Raji (cell line): ENCODE measurements at regions not wholly inside any gene's neighbourhood (a gene's known extent, or its start where the extent isn't known, plus 50 kb on each side); places are given as distances from the start of the nearest gene placed in this dataset.

Source experiments
- POLR2A ChIP-seq: IDR thresholded peaks from 2 replicates; pipeline ENCODE4 v1.6.1; 2011; ENCODE audit warnings: low read depth, low read length, control low read depth; ENCODE audit not compliant: insufficient read depth

DNA sequence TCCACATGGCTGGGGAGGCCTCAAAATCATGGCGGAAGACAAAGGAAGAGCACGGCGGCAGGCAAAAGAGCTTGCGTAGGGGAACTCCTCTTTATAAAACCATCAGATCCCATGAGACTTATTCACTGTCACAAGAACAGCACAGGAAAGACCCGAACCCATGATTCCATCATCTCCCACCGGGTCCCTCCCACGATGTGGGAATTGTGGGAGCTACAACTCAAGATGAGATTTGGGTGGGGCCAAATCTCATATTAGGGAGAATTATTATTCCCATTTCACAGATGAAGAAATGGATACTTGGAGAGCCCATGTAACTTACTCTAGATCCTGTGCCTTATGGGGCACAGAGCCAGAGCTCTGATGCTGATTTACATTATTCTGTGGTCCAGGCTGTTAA lies 322.6 kb downstream of the PCNX1 start:
- TF ChIP-seq POLR2A, result no peak

- TF ChIP-seq POLR2A, result no peak
Measured at GRCh38 chr14:71230897-71231296, 323.6 kb downstream of the PCNX1 start.

GRCh38 chr14:71231521-71232393 lies 324.5 kb downstream of the PCNX1 start:
- TF ChIP-seq POLR2A, result no peak

- TF ChIP-seq POLR2A, result no peak
Measured at GRCh38 chr14:71232506-71232905, 325.2 kb downstream of the PCNX1 start.

DNA sequence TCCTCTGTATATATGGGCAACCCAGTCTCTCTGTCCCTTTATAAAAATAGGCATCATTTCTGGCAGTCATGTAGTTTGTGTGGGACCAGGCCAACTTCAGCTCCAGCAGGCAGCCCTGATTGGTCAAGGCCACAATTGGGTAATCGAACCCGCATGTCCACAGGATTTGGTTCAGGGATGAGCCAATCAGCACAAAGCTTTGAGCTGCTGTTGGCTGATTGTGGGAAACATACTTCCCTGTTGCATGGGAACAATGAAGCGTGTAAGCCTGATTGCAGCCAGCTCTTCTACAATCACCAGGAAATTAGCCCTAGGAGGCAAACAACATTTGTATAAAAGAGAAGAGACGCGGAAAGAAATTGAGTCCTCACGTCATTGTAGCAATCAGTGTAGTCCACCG lies 328.6 kb downstream of the PCNX1 start:
- no peak for TF ChIP-seq POLR2A

DNA sequence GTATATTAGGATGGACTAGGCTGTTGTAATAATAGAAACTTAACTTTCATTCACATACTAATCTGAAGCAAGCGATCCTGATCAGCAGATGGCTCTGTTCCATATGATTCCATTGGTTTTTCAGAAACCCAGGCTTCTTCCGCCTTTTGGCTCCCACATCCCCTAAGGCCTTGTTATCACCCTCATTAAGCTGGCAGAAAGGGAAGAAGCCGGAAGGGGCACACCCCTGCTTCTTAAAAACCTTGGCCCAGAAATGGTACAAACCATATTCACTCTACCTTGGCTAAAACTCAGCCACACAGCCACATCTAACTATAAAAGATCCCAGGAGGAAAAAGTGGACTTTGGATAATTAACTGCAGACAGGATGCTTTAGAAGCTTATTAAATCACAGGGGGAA lies 329.2 kb downstream of the PCNX1 start:
- TF ChIP-seq POLR2A, result no peak

- TF ChIP-seq POLR2A, result no peak
Measured at GRCh38 chr14:71237556-71237955, 330.3 kb downstream of the PCNX1 start.

- no peak for TF ChIP-seq POLR2A
Measured at GRCh38 chr14:71238835-71239234, 331.6 kb downstream of the PCNX1 start.

- TF ChIP-seq POLR2A, result no peak
Measured at GRCh38 chr14:71240171-71240570, 332.9 kb downstream of the PCNX1 start.

DNA sequence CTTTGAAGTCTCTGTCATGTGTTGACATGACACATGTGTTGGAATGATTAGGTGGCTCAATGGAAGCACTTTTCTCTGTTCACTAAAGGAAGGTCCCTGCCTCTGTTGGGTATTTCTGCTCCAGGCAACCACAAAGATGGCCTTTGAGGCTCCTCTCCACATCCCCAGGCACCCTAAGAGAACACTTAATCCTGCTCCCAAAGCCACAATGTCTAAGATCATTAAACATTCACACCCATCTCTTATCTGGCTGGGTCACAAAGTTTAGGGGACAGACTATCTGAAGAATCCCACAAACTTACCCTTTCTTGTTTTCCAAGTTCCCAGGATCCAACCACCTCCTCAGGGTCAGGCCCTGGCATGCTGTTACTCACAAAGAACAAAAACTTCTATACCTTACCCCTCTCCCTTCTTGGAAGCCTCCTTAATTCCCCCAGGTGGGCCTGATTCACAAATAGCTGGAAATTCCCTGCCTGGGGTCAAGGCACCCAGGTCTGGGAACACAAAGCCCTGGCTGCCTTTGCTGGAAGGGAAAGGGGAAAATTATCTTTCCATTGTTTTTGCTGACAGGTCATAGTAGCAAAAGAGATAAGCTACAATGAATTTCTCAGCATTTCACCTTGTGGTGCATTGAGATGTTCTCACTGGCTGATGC lies 333.7 kb downstream of the PCNX1 start:
- TF ChIP-seq POLR2A, result no peak

DNA sequence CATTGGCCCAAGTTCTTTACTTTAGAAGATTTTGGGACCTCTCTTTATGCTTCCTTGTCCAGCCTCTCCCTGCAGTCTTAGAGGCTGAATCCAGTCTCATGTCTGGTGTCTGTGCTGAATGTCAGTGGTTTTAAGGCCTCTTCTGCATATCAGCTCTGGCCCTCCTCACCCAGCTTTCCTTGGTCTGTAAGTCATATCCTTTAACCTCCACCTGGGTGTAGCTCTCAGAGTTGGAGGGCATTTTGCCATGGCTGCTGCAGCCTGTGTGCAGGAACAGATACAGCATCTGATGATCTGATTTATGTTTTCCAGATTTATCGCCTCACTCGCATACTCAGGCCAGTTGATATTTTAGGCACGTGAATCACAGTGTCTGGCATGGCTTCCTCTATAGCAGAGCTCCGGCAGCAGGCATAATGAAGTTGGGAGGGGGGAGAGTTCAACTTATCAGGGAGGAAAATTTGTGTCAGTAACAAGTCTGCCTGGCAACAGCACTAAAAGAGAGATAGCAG lies 335.0 kb downstream of the PCNX1 start:
- no peak for TF ChIP-seq POLR2A

- TF ChIP-seq POLR2A, result no peak
Measured at GRCh38 chr14:71243697-71244096, 336.4 kb downstream of the PCNX1 start.

DNA sequence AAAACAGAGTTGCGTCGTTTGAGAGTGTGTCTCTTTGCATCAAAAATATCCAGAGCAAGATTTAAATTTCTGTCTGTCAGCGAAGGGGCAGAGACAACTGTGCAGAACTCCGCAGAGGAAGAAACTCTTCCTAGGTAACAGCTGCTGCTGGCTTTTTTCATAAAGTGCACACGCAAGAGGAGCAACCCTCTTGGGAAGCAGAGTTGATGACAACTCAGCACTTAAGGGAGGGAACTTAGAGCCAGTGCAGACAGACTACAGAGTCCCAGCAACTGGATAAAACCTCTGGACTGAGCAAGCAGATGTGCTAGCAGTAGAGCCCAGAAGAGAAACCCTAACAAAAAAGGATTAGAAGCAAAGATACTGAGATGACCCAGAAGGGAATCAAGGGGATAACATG lies 337.1 kb downstream of the PCNX1 start:
- TF ChIP-seq POLR2A, result no peak

GRCh38 chr14:71245659-71246361 lies 338.6 kb downstream of the PCNX1 start:
- TF ChIP-seq POLR2A, result no peak

DNA sequence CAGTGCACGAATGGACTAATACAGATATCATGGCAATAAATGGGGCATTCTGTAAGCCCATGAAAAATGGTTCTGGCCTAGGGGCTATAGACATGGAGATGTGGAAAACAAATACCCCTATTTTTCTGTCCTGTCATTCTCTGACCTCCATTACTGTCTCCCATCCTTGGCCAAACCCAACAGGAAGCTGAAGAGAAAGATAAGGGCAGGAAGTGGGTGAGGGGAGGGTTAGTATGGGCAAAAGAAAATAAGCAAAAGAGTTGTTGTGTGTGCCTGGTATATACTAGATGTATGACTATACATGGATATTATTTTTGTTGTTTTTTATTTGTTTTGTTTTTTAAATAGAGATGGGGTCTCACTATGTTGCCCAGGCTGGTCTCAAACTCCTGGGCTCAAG lies 339.3 kb downstream of the PCNX1 start:
- no peak for TF ChIP-seq POLR2A

GRCh38 chr14:71247106-71247505 lies 339.8 kb downstream of the PCNX1 start:
- no peak for TF ChIP-seq POLR2A
